Glutamatergic neuron (in vitro differentiated cells): ENCODE measurements at regions not wholly inside any gene's neighbourhood (a gene's known extent, or its start where the extent isn't known, plus 50 kb on each side); places are given as distances from the start of the nearest gene placed in this dataset.
"Not testable (repeated sequence)": the region's sequence is repeated elsewhere in the genome, so short reads cannot be mapped to it uniquely, and the experiment has no call there.

Experiments used
- DNase-seq: peaks from one replicate; pipeline ENCODE4 v3.0.0; 2022
- H3K27ac Mint-ChIP-seq: one replicate; pipeline ENCODE4 v1.8.0; 2020; ENCODE audit warnings: mild to moderate bottlenecking, mixed read lengths, inconsistent platforms; ENCODE audit not compliant: unreplicated experiment
- H3K27me3 Mint-ChIP-seq: one replicate; pipeline ENCODE4 v1.8.0; 2020; ENCODE audit warnings: mild to moderate bottlenecking, moderate library complexity, mixed read lengths, inconsistent platforms; ENCODE audit not compliant: unreplicated experiment
- H3K36me3 Mint-ChIP-seq: one replicate; pipeline ENCODE4 v1.8.0; 2020; ENCODE audit warnings: mild to moderate bottlenecking, mixed read lengths, inconsistent platforms; ENCODE audit not compliant: unreplicated experiment
- H3K4me1 Mint-ChIP-seq: one replicate; pipeline ENCODE4 v1.8.0; 2020; ENCODE audit warnings: mild to moderate bottlenecking, low read depth, mixed read lengths, inconsistent platforms; ENCODE audit not compliant: unreplicated experiment
- H3K4me3 Mint-ChIP-seq: one replicate; pipeline ENCODE4 v1.8.0; 2020; ENCODE audit warnings: mild to moderate bottlenecking, mixed read lengths, inconsistent platforms; ENCODE audit not compliant: unreplicated experiment
- H3K9me3 Mint-ChIP-seq: one replicate; pipeline ENCODE4 v1.8.0; 2020; ENCODE audit warnings: mild to moderate bottlenecking, moderate library complexity, mixed read lengths, inconsistent platforms; ENCODE audit not compliant: unreplicated experiment
- TF ChIP-seq, protein P1 (sequence below): fragments of 200-600 bp; sonication (generic); IDR thresholded peaks from one replicate; pipeline ENCODE4 v1.5.0; 2021; ENCODE audit not compliant: partially characterized antibody, unreplicated experiment

GRCh38 chr5:68110894-68111293 is 104.7 kb upstream of the PIK3R1 start:
- H3K4me3 Mint-ChIP-seq: no peak overlapping the region
- peaks cover 2% of the 10 kb centered on the region for H3K27me3 Mint-ChIP-seq
- DNase-seq: no peak
- TF ChIP-seq, protein P1, sequence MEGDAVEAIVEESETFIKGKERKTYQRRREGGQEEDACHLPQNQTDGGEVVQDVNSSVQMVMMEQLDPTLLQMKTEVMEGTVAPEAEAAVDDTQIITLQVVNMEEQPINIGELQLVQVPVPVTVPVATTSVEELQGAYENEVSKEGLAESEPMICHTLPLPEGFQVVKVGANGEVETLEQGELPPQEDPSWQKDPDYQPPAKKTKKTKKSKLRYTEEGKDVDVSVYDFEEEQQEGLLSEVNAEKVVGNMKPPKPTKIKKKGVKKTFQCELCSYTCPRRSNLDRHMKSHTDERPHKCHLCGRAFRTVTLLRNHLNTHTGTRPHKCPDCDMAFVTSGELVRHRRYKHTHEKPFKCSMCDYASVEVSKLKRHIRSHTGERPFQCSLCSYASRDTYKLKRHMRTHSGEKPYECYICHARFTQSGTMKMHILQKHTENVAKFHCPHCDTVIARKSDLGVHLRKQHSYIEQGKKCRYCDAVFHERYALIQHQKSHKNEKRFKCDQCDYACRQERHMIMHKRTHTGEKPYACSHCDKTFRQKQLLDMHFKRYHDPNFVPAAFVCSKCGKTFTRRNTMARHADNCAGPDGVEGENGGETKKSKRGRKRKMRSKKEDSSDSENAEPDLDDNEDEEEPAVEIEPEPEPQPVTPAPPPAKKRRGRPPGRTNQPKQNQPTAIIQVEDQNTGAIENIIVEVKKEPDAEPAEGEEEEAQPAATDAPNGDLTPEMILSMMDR: no peak
- no peak overlapping the region for H3K27ac Mint-ChIP-seq
- H3K36me3 Mint-ChIP-seq: no peaks in the 10 kb centered on the region
- H3K4me1 Mint-ChIP-seq: no peaks in the 10 kb centered on the region
- H3K9me3 Mint-ChIP-seq: peaks cover 1% of the 10 kb centered on the region

DNA sequence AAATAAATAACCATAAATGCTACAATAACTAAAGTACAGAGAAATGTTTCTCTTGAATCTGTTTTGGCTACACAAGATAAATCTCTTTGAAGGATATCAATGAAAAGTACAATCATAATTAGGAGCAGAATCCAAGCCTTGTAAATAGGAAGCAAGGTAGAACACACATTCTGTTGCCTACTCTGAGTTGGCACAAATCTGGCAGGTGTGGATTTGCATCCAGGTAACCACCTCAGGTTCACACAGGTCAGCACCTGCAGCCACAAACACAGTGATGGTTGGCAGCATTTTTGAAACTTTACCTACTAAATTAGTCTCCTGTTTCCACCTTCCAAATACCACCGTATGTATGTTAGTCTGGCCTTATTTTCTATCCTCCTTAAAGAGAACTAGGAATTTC is 105.3 kb upstream of the PIK3R1 start:
- TF ChIP-seq, protein P1: no peak
- no peak overlapping the region for H3K27ac Mint-ChIP-seq
- no peak for DNase-seq
- peaks cover 1% of the 10 kb centered on the region for H3K9me3 Mint-ChIP-seq
- no peak overlapping the region for H3K4me3 Mint-ChIP-seq
- no peaks in the 10 kb centered on the region for H3K4me1 Mint-ChIP-seq
- no peaks in the 10 kb centered on the region for H3K36me3 Mint-ChIP-seq
- peaks cover 2% of the 10 kb centered on the region for H3K27me3 Mint-ChIP-seq

GRCh38 chr5:68104217-68104616 is 111.3 kb upstream of the PIK3R1 start:
- not testable (repeated sequence) for H3K4me1 Mint-ChIP-seq, H3K27me3 Mint-ChIP-seq, H3K4me3 Mint-ChIP-seq, H3K36me3 Mint-ChIP-seq, H3K27ac Mint-ChIP-seq, DNase-seq, H3K9me3 Mint-ChIP-seq

GRCh38 chr5:68103297-68103696 is 112.3 kb upstream of the PIK3R1 start:
- H3K36me3 Mint-ChIP-seq, H3K27ac Mint-ChIP-seq, DNase-seq, H3K9me3 Mint-ChIP-seq, H3K4me3 Mint-ChIP-seq, H3K4me1 Mint-ChIP-seq, H3K27me3 Mint-ChIP-seq: not testable (repeated sequence)

- no peaks in the 10 kb centered on the region for H3K4me1 Mint-ChIP-seq
- H3K9me3 Mint-ChIP-seq: no peaks in the 10 kb centered on the region
- no peak overlapping the region for H3K4me3 Mint-ChIP-seq
- TF ChIP-seq, protein P1: no peak
- H3K27me3 Mint-ChIP-seq: no peaks in the 10 kb centered on the region
- no peak overlapping the region for H3K27ac Mint-ChIP-seq
- peaks cover 6% of the 10 kb centered on the region for H3K36me3 Mint-ChIP-seq
- no peak for DNase-seq
Observed at GRCh38 chr5:68099327-68099726, 116.2 kb upstream of the PIK3R1 start.

DNA sequence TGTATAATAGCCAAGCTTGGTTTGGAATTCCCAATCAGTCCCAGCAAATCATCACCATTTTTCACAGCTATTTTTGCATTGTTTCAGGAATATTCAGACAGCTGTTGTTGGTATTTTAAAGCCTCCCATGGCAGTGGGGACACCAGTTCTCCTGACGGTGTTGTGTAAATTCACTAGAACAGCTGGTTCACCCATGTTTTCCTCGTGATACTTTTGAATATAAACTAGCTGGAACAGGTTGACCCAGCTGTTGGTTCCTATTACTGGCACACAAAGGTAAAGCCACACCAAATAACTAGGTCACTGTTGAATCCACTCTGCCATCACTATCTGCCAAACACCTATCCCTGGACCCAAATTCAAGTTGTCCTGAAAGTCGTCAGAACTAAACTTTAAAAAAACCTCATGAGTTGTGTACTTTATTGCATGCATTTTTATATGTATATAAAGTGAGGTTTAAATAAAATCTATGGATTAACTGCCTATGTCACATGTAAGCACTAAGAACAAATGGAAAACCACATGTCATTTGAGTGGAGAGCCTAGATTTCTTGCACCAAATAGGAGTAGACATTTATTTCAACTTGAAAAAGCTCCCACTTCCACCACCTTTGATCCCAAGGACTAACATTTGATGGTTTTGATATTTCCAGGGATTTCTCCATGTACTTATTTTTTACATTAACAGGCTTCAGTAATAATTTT is 121.9 kb upstream of the PIK3R1 start:
- Mint-ChIP-seq H3K4me3 (no peak overlapping the region), H3K4me1 (no peaks in the 10 kb centered on the region), H3K9me3 (no peaks in the 10 kb centered on the region), H3K36me3 (no peaks in the 10 kb centered on the region), H3K27me3 (no peaks in the 10 kb centered on the region), H3K27ac (no peak overlapping the region)
- no peak for DNase-seq
- TF ChIP-seq, protein P1: no peak
